ENCODE measurements at regions not wholly inside any gene's neighbourhood (a gene's known extent, or its start where the extent isn't known, plus 50 kb on each side); places are given as distances from the start of the nearest gene placed in this dataset.

GRCh38 chr12:23354800-23355199, 594.7 kb downstream of the SOX5 start:
- Histone ChIP-seq H2BK20ac (ENCODE audit: low read depth, low read length) (no peak overlapping the region), H3K4me1 (ENCODE audit: control insufficient read depth, insufficient read depth, low read length) (no peaks in the 10 kb centered on the region), H3K9me3 (ENCODE audit: control insufficient read depth, insufficient read depth, low read length) (no peaks in the 10 kb centered on the region), H3K9ac (ENCODE audit: low read depth, low read length) (no peak overlapping the region), H4K20me1 (ENCODE audit: insufficient read depth, low read length) (no peaks in the 10 kb centered on the region), H3K56ac (ENCODE audit: extremely low read depth, insufficient read depth, low read length) (no peak overlapping the region), H2BK120ac (ENCODE audit: low read depth, low read length) (no peak overlapping the region), H3K4me3 (ENCODE audit: insufficient read depth, low read depth, low read length) (no peak overlapping the region), H4K8ac (ENCODE audit: low read depth in 2 of 2, low read length in 2 of 2) (no peak overlapping the region), H3K36me3 (ENCODE audit: control insufficient read depth, insufficient read depth, low read length) (no peaks in the 10 kb centered on the region), H4K91ac (ENCODE audit: insufficient read depth, low read depth, low read length) (no peak overlapping the region), H3K9me1 (ENCODE audit: insufficient read depth, low read length) (no peaks in the 10 kb centered on the region), H3K23ac (ENCODE audit: low read depth, low read length) (no peak overlapping the region), H2AFZ (replicated peaks; ENCODE audit: low read length, poor library complexity) (no peak overlapping the region), H4K5ac (ENCODE audit: low read depth, low read length) (no peak overlapping the region), H2AK5ac (ENCODE audit: low read depth, low read length) (no peak overlapping the region), H3K18ac (ENCODE audit: low read depth, low read length) (no peak overlapping the region), H3K27ac (ENCODE audit: insufficient read depth, low read length) (no peak overlapping the region), H3K79me1 (ENCODE audit: low read depth in 1 of 2, low read length in 2 of 2) (no peaks in the 10 kb centered on the region), H3K14ac (replicated peaks; ENCODE audit: low read depth, low read length) (no peak overlapping the region), H2AK9ac (replicated peaks; ENCODE audit: low read depth, low read length, poor library complexity) (no peak overlapping the region), H3K4me2 (ENCODE audit: low read depth, low read length) (no peak overlapping the region), H2BK5ac (ENCODE audit: low read depth, low read length, poor library complexity, severe bottlenecking) (no peak overlapping the region), H3K27me3 (ENCODE audit: control insufficient read depth, insufficient read depth, low read length) (no peaks in the 10 kb centered on the region), H2BK15ac (ENCODE audit: low read depth, low read length) (no peak overlapping the region), H3K4ac (ENCODE audit: low read depth, low read length) (no peak overlapping the region)
- in situ Hi-C loops (cut with MboI; ENCODE audit: low sequenced_read_pairs) (no loop called here), intact Hi-C loops (cut with micrococcal nuclease) (no loop called here), dilution Hi-C loops (cut with HindIII; ENCODE audit: low sequenced_read_pairs, unreplicated experiment) (no loop called here)
- POLR2A ChIA-PET (ENCODE audit: unreplicated experiment), result no interaction called here
- BruUV-seq (replicated peaks), result no TSS peak
- no CpG with 5 or more reads among the region's 1 CpG for WGBS, 2 experiments (ENCODE audit: extremely low coverage in 2 of 2, insufficient read length in 1 of 2)
- CTCF ChIA-PET, result no interaction called here
- DNase-seq (no peak), ATAC-seq (ENCODE audit: low read depth) (no peak)
- TF ChIP-seq BHLHE40 (IDR thresholded peaks at IDR 0.05; ENCODE audit: low read depth, low read length) (no peak), RAD21 (IDR thresholded peaks at IDR 0.05; ENCODE audit: low read length) (no peak), RFX5 (IDR thresholded peaks at IDR 0.05; ENCODE audit: low read depth, low read length) (no peak), POLR2A (IDR thresholded peaks at IDR 0.05; ENCODE audit: low read depth, low read length) (no peak), CHD1 (IDR thresholded peaks at IDR 0.05; ENCODE audit: low read depth, low read length) (no peak), NFE2L2 (IDR thresholded peaks at IDR 0.05; ENCODE audit: low read depth, low read length) (no peak), RCOR1 (IDR thresholded peaks at IDR 0.05; ENCODE audit: insufficient replicate concordance, low read length) (no peak), CTCF (conservative IDR thresholded peaks at IDR 0.05; ENCODE audit: low read depth, low read length) (no peak), SMC3 (IDR thresholded peaks at IDR 0.05; ENCODE audit: low read depth, low read length) (no peak)
